GM12878 (cell line): ENCODE measurements at regions not wholly inside any gene's neighbourhood (a gene's known extent, or its start where the extent isn't known, plus 50 kb on each side); places are given as distances from the start of the nearest gene placed in this dataset.

Experiments
- ATAC-seq: fragments of 200-7000 bp; cut with Tn5 transposase; 3 replicates; pipeline ENCODE4 v1.9.1; 2020; ENCODE audit warnings: mild to moderate bottlenecking, moderate library complexity
- BruUV-seq: library from RNA; stranded (reverse); fragments of 400-500 nt; replicated peaks from 2 replicates; lab custom pipeline; 2021; lab: Mats Ljungman, UMichigan
- CTCF ChIA-PET: fragments of 300-600 bp; sonication (Branson Sonifier 250); formaldehyde crosslinking; extraction: SDS; loops from one replicate; lab custom pipeline; 2021; ENCODE audit warnings: inconsistent platforms; lab: Yijun Ruan, JAX
- POLR2A ChIA-PET: fragments of 350-600 bp; formaldehyde crosslinking; extraction: SDS; loops from one replicate; lab custom pipeline; 2021; ENCODE audit warnings: inconsistent platforms; lab: Charles Lee
- RAD21 ChIA-PET: fragments of 300-600 bp; sonication (Branson Sonifier 250); formaldehyde crosslinking; loops from one replicate; lab custom pipeline; 2023; ENCODE audit warnings: antibody characterized with exemption; ENCODE audit not compliant: unreplicated experiment; lab: Charles Lee
- SMC1A ChIA-PET: fragments of 300-600 bp; sonication (Branson Sonifier 250); formaldehyde crosslinking; loops from one replicate; lab custom pipeline; 2023; ENCODE audit not compliant: unreplicated experiment, uncharacterized antibody; lab: Charles Lee
- DNase-seq: peaks from one replicate; pipeline ENCODE4 v3.0.0-alpha.2; 2011; ENCODE audit warnings: low read depth, low spot score
- FAIRE-seq: peaks from 3 replicates; lab custom pipeline; 2011; peaks lifted over from hg19 to GRCh38; lab: Jason Lieb, UNC
- H2AFZ ChIP-seq: 2 replicates; pipeline ENCODE4 v1.6.0; 2011; ENCODE audit warnings: low read depth, low read length, control low read depth; ENCODE audit not compliant: control insufficient read depth
- H3K27ac ChIP-seq: 2 replicates; pipeline ENCODE4 v1.5.1; 2011; ENCODE audit warnings: control low read depth; ENCODE audit not compliant: control insufficient read depth, insufficient read depth
- H3K27me3 ChIP-seq, 2 experiments: replicated peaks in 1 of 2; 2 replicates each; pipeline versions ENCODE4 v1.6.0 to v1.6.1; 2011; ENCODE audit warnings: low read length in 1 of 2; ENCODE audit not compliant: control insufficient read depth in 2 of 2, insufficient read depth in 2 of 2
- H3K36me3 ChIP-seq, 2 experiments: 2 replicates each; pipeline ENCODE4 v1.5.1; 2011; ENCODE audit warnings: low read length in 1 of 2; ENCODE audit not compliant: control insufficient read depth in 2 of 2, insufficient read depth in 2 of 2
- H3K4me1 ChIP-seq: 2 replicates; pipeline ENCODE4 v1.6.1; 2011; ENCODE audit warnings: mild to moderate bottlenecking, low read length, moderate library complexity, mixed read lengths; ENCODE audit not compliant: control insufficient read depth, insufficient read depth
- H3K4me2 ChIP-seq: 2 replicates; pipeline ENCODE4 v1.6.0; 2011; ENCODE audit warnings: control low read depth; ENCODE audit not compliant: control insufficient read depth, insufficient read depth
- H3K4me3 ChIP-seq: fragments of 200-600 bp; sonication (generic); 2 replicates; pipeline ENCODE4 v1.5.1; 2016
- H3K79me2 ChIP-seq: 2 replicates; pipeline ENCODE4 v1.6.0; 2011; ENCODE audit warnings: low read length; ENCODE audit not compliant: control insufficient read depth, insufficient read depth
- H3K9ac ChIP-seq: 2 replicates; pipeline ENCODE4 v1.8.0; 2011; ENCODE audit warnings: low read length, control low read depth, mixed read lengths; ENCODE audit not compliant: control insufficient read depth, insufficient read depth
- H3K9me3 ChIP-seq: replicated peaks from 3 replicates; pipeline ENCODE4 v1.5.1; 2011; ENCODE audit warnings: mild to moderate bottlenecking, low read length; ENCODE audit not compliant: control insufficient read depth, insufficient read depth
- H4K20me1 ChIP-seq: 2 replicates; pipeline ENCODE4 v1.6.0; 2011; ENCODE audit not compliant: control insufficient read depth, insufficient read depth
- CBX3 ChIP-seq: fragments of 200-600 bp; sonication (generic); IDR thresholded peaks from 2 replicates; pipeline ENCODE4 v1.6.1; 2016; ENCODE audit warnings: low read depth, borderline replicate concordance
- HCFC1 ChIP-seq: fragments of 150-350 bp; IDR thresholded peaks from 2 replicates; pipeline ENCODE4 v1.6.1; 2014; ENCODE audit warnings: low read length
- IKZF1 ChIP-seq: fragments of 450-650 bp; conservative IDR thresholded peaks from 2 replicates; pipeline ENCODE4 v1.6.1; 2017; ENCODE audit warnings: antibody characterized with exemption, mild to moderate bottlenecking
- MAX ChIP-seq: IDR thresholded peaks from 2 replicates; pipeline ENCODE4 v1.6.1; 2012; ENCODE audit warnings: low read depth, low read length, improper control_type of control experiment
- NRF1 ChIP-seq: conservative IDR thresholded peaks from 2 replicates; pipeline ENCODE4 v1.6.1; 2011; ENCODE audit warnings: mild to moderate bottlenecking, low read depth, low read length, improper control_type of control experiment
- STAT1 ChIP-seq: fragments of 450-650 bp; conservative IDR thresholded peaks from 2 replicates; pipeline ENCODE4 v1.6.1; 2014; ENCODE audit warnings: antibody characterized with exemption, mild to moderate bottlenecking
- TARDBP ChIP-seq: IDR thresholded peaks from 2 replicates; pipeline ENCODE4 v1.6.1; 2016; ENCODE audit warnings: borderline replicate concordance
- USF1 ChIP-seq: IDR thresholded peaks from 2 replicates; pipeline ENCODE4 v1.6.1; 2011; ENCODE audit warnings: borderline replicate concordance, low read depth, mild to moderate bottlenecking, moderate library complexity, mixed read lengths, low read length; ENCODE audit not compliant: insufficient read depth; ENCODE audit errors: extremely low read length
- WRNIP1 ChIP-seq: IDR thresholded peaks from 2 replicates; pipeline ENCODE4 v1.6.1; 2011; ENCODE audit warnings: low read depth, low read length, improper control_type of control experiment, borderline replicate concordance
- ZNF217 ChIP-seq: fragments of 450-650 bp; IDR thresholded peaks from 2 replicates; pipeline ENCODE4 v1.6.1; 2017; ENCODE audit warnings: antibody characterized with exemption, mild to moderate bottlenecking
- ZNF687 ChIP-seq: fragments of 450-650 bp; IDR thresholded peaks from 2 replicates; pipeline ENCODE4 v1.6.1; 2017; ENCODE audit warnings: mild to moderate bottlenecking, moderate library complexity
- ZZZ3 ChIP-seq: IDR thresholded peaks from 2 replicates; pipeline ENCODE4 v1.6.1; 2011; ENCODE audit warnings: low read depth; ENCODE audit not compliant: control insufficient read depth, insufficient read length
- WGBS: methylation state at CpG from one replicate; pipeline ENCODE4 v1.1.6; 2016; ENCODE audit warnings: low lambda C conversion rate; ENCODE audit not compliant: insufficient replicate concordance, insufficient coverage; ENCODE audit errors: missing lambda C conversion rate; 5-methylcytosine and 5-hydroxymethylcytosine counted together
- in situ Hi-C: fragments of 300-500 bp; cut with MboI; formaldehyde crosslinking; loops from 9 replicates; pipeline ENCODE4 v1.14.3; 2018; ENCODE audit warnings: mixed read lengths
- intact Hi-C: fragments of 100-400 bp; cut with micrococcal nuclease; formaldehyde crosslinking; loops from one replicate; pipeline ENCODE4 v1.14.2; 2022; ENCODE audit not compliant: unreplicated experiment

- TF ChIP-seq ZNF217 (no peak), IKZF1 (no peak), TARDBP (no peak), ZNF687 (no peak), MAX (no peak), HCFC1 (no peak)
- TF ChIP-seq, all 136 proteins: peak for 0
These were observed 198.7 kb upstream of the PTBP2 start (continued) for GRCh38 chr1:96522927-96523326.

- WGBS: 0% methylated on average over 2 of the region's 2 CpGs
- in situ Hi-C loops (no loop called here), intact Hi-C loops (no loop called here)
- BruUV-seq: no TSS peak
- Histone ChIP-seq H3K36me3 (no peaks in the 10 kb centered on the region), H3K27ac (no peak overlapping the region), H2AFZ (no peak overlapping the region), H3K9ac (no peak overlapping the region), H3K4me3 (no peak overlapping the region), H3K4me1 (no peaks in the 10 kb centered on the region), H3K27me3 (no peaks in the 10 kb centered on the region), H3K9me3 (no peaks in the 10 kb centered on the region; the same call in 2 of the 3 replicates), H3K4me2 (no peak overlapping the region), H4K20me1 (no peaks in the 10 kb centered on the region), H3K79me2 (no peaks in the 10 kb centered on the region)
- ChIA-PET CTCF (no interaction called here), SMC1A (no interaction called here), RAD21 (interaction anchor here (0.8 kb wide), 1 partner anchor 12 kb away, joined by 4 read pairs; no protein-coding TSS in a partner anchor), POLR2A (no interaction called here)
- no peak for DNase-seq
- ATAC-seq: no peak
- TF ChIP-seq CBX3 (no peak), STAT1 (no peak), WRNIP1 (no peak), NRF1 (no peak), ZZZ3 (no peak), USF1 (no peak)
- no peak for FAIRE-seq
These were observed 197.5 kb upstream of the PTBP2 start for GRCh38 chr1:96524100-96524499.
